AG09309 (cell line): ENCODE measurements at regions not wholly inside any gene's neighbourhood (a gene's known extent, or its start where the extent isn't known, plus 50 kb on each side); places are given as distances from the start of the nearest gene placed in this dataset.

ENCODE experiments used
- DNase-seq: peaks from one replicate; pipeline ENCODE4 v3.0.0-alpha.2; 2010; ENCODE audit warnings: low read depth
- H3K4me3 ChIP-seq: 2 replicates; pipeline ENCODE4 v1.5.1; 2011; ENCODE audit warnings: mild to moderate bottlenecking, low read depth, low read length, moderate library complexity; ENCODE audit not compliant: control insufficient read depth
- CTCF ChIP-seq: IDR thresholded peaks from 2 replicates; pipeline ENCODE4 v1.5.1; 2011; ENCODE audit warnings: mild to moderate bottlenecking, low read depth, low read length, inconsistent platforms; ENCODE audit not compliant: insufficient read depth, control insufficient read depth; ENCODE audit errors: missing control alignments

- H3K4me3 ChIP-seq = no peak overlapping the region
- DNase-seq = no peak
- no peak for TF ChIP-seq CTCF
Measured at GRCh38 chr2:67135208-67135607, 261.9 kb upstream of the ETAA1 start.

- no peak for DNase-seq
- TF ChIP-seq CTCF = no peak
- H3K4me3 ChIP-seq = no peak overlapping the region
Measured at GRCh38 chr2:67137699-67138098, 259.4 kb upstream of the ETAA1 start.

- TF ChIP-seq CTCF = no peak
- DNase-seq = no peak
- H3K4me3 ChIP-seq = no peak overlapping the region
Measured at GRCh38 chr2:67142071-67142470, 255.1 kb upstream of the ETAA1 start.

GRCh38 chr2:67142741-67143140 is 254.4 kb upstream of the ETAA1 start:
- no peak for TF ChIP-seq CTCF

GRCh38 chr2:67145851-67146250 is 251.3 kb upstream of the ETAA1 start:
- TF ChIP-seq CTCF = no peak
- DNase-seq = no peak
- H3K4me3 ChIP-seq = no peak overlapping the region

More at GRCh38 chr2:67142741-67143140, 254.4 kb upstream of the ETAA1 start:
- no peak overlapping the region for H3K4me3 ChIP-seq
- no peak for DNase-seq

GRCh38 chr2:67156796-67157195 is 240.3 kb upstream of the ETAA1 start:
- no peak for DNase-seq
- H3K4me3 ChIP-seq = no peak overlapping the region
- TF ChIP-seq CTCF = no peak

- H3K4me3 ChIP-seq = no peak overlapping the region
- TF ChIP-seq CTCF = no peak
- DNase-seq = no peak
Measured at GRCh38 chr2:67158718-67159117, 238.4 kb upstream of the ETAA1 start.
